NCI-H510A treated with DMSO at 0.1 percent for 48 hours (cell line): ENCODE measurements at regions not wholly inside any gene's neighbourhood (a gene's known extent, or its start where the extent isn't known, plus 50 kb on each side); places are given as distances from the start of the nearest gene placed in this dataset.
A peak's percentile ranks its signal among the peaks of the same experiment; 100 is the strongest.

Source experiments
- DNase-seq: peaks from one replicate; lab custom pipeline; 2025; lab: John Stamatoyannopoulos, UW

GRCh38 chr7:51369228-51369627 is 52.6 kb upstream of the COBL start:
- peak; percentile 78 for DNase-seq

GRCh38 chr7:51368334-51368733 is 51.7 kb upstream of the COBL start:
- DNase-seq, result no peak

GRCh38 chr7:51367614-51367968 is 51.0 kb upstream of the COBL start:
- DNase-seq, result no peak

- DNase-seq, result peak; percentile 90
Observed at GRCh38 chr7:51366930-51367613, 50.5 kb upstream of the COBL start.
